Neuronal stem cell (in vitro differentiated cells): ENCODE measurements at regions not wholly inside any gene's neighbourhood (a gene's known extent, or its start where the extent isn't known, plus 50 kb on each side); places are given as distances from the start of the nearest gene placed in this dataset.
"Not testable (repeated sequence)": the region's sequence is repeated elsewhere in the genome, so short reads cannot be mapped to it uniquely, and the experiment has no call there.

Experiments used
- DNase-seq: peaks from one replicate; pipeline ENCODE4 v3.0.0-alpha.2; 2013; ENCODE audit warnings: low spot score
- H2AFZ ChIP-seq: one replicate; pipeline ENCODE4 v1.6.1; 2013; ENCODE audit warnings: mild to moderate bottlenecking, low read length, inconsistent platforms
- H2AK5ac ChIP-seq: 2 replicates; pipeline ENCODE4 v1.6.1; 2013; ENCODE audit warnings: low read depth, mild to moderate bottlenecking, inconsistent platforms, low read length, moderate library complexity, mixed read lengths
- H2BK120ac ChIP-seq: 2 replicates; pipeline ENCODE4 v1.6.1; 2013; ENCODE audit warnings: low read depth, mild to moderate bottlenecking, inconsistent platforms, low read length, moderate library complexity, mixed read lengths
- H2BK12ac ChIP-seq: one replicate; pipeline ENCODE4 v1.6.1; 2013; ENCODE audit warnings: low read length, inconsistent platforms
- H2BK15ac ChIP-seq: 2 replicates; pipeline ENCODE4 v1.6.1; 2013; ENCODE audit warnings: mild to moderate bottlenecking, low read length, inconsistent platforms, mixed read lengths
- H2BK5ac ChIP-seq: one replicate; pipeline ENCODE4 v1.6.1; 2013; ENCODE audit warnings: inconsistent platforms, mild to moderate bottlenecking, low read length, moderate library complexity
- H3K14ac ChIP-seq: one replicate; pipeline ENCODE4 v1.6.1; 2013; ENCODE audit warnings: low read length, inconsistent platforms
- H3K18ac ChIP-seq: 2 replicates; pipeline ENCODE4 v1.6.1; 2013; ENCODE audit warnings: low read length, inconsistent platforms
- H3K23ac ChIP-seq: 2 replicates; pipeline ENCODE4 v1.6.1; 2013; ENCODE audit warnings: low read depth, mild to moderate bottlenecking, mixed read lengths, low read length, inconsistent platforms; ENCODE audit not compliant: poor library complexity
- H3K27ac ChIP-seq: replicated peaks from 3 replicates; pipeline ENCODE4 v1.5.1; 2013; ENCODE audit warnings: low read length, inconsistent platforms
- H3K27me3 ChIP-seq, 3 experiments: 2 replicates each; pipeline ENCODE4 v1.6.1; 2013; ENCODE audit warnings: low read length in 3 of 3, mild to moderate bottlenecking in 2 of 3, inconsistent platforms in 1 of 3, low read depth in 1 of 3, mixed read lengths in 1 of 3, moderate library complexity in 1 of 3; ENCODE audit not compliant: control insufficient read depth in 3 of 3, insufficient read depth in 3 of 3
- H3K36me3 ChIP-seq, 2 donors: replicated peaks in 1 of 2; 2 replicates each; pipeline ENCODE4 v1.6.1; 2013; ENCODE audit warnings: low read length in 2 of 2; ENCODE audit not compliant: control insufficient read depth in 2 of 2, insufficient read depth in 2 of 2
- H3K4ac ChIP-seq: 2 replicates; pipeline ENCODE4 v1.6.1; 2013; ENCODE audit warnings: inconsistent platforms, mild to moderate bottlenecking, low read length, moderate library complexity
- H3K4me1 ChIP-seq, 2 donors: 1 replicate in 1 of 2; 2 replicates in 1 of 2; pipeline ENCODE4 v1.6.1; 2013; ENCODE audit warnings: low read length in 2 of 2, low read depth in 1 of 2; ENCODE audit not compliant: control insufficient read depth in 2 of 2, insufficient read depth in 1 of 2
- H3K4me2 ChIP-seq: one replicate; pipeline ENCODE4 v1.6.1; 2013; ENCODE audit warnings: mild to moderate bottlenecking, low read length, inconsistent platforms; ENCODE audit not compliant: insufficient read depth, poor library complexity, severe bottlenecking
- H3K4me3 ChIP-seq, 2 donors: 2 replicates each; pipeline ENCODE4 v1.5.1; 2013; ENCODE audit warnings: low read length in 2 of 2, mild to moderate bottlenecking in 2 of 2, inconsistent platforms in 1 of 2, moderate library complexity in 1 of 2
- H3K79me1 ChIP-seq: one replicate; pipeline ENCODE4 v1.6.1; 2013; ENCODE audit warnings: low read depth, mild to moderate bottlenecking, inconsistent platforms, low read length, moderate library complexity
- H3K9ac ChIP-seq: one replicate; pipeline ENCODE4 v1.6.1; 2013; ENCODE audit warnings: mild to moderate bottlenecking, low read depth, low read length, inconsistent platforms; ENCODE audit not compliant: poor library complexity
- H3K9me3 ChIP-seq, 2 donors: replicated peaks in 1 of 2; 2 replicates each; pipeline versions ENCODE3 to v1.6.1; 2013; ENCODE audit warnings: low read length in 2 of 2, mild to moderate bottlenecking in 2 of 2, inconsistent platforms in 1 of 2, low read depth in 1 of 2, mixed read lengths in 1 of 2, moderate library complexity in 1 of 2; ENCODE audit not compliant: control insufficient read depth in 2 of 2, insufficient read depth in 1 of 2
- H4K8ac ChIP-seq: one replicate; pipeline ENCODE4 v1.6.1; 2013; ENCODE audit warnings: low read depth, mild to moderate bottlenecking, inconsistent platforms, low read length, moderate library complexity
- H4K91ac ChIP-seq: one replicate; pipeline ENCODE4 v1.6.1; 2013; ENCODE audit warnings: low read length, low read depth, mild to moderate bottlenecking, inconsistent platforms; ENCODE audit not compliant: poor library complexity
- WGBS, 2 donors: extraction: QIAGEN DNeasy Blood & Tissue Kit; methylation state at CpG; one replicate each; pipeline ENCODE4 v1.1.7; 2013; ENCODE audit warnings: missing lambda C conversion rate in 2 of 2, mixed read lengths in 1 of 2; ENCODE audit not compliant: insufficient read length in 2 of 2, insufficient replicate concordance in 1 of 2; ENCODE audit errors: extremely low coverage in 2 of 2; 5-methylcytosine and 5-hydroxymethylcytosine counted together

DNA sequence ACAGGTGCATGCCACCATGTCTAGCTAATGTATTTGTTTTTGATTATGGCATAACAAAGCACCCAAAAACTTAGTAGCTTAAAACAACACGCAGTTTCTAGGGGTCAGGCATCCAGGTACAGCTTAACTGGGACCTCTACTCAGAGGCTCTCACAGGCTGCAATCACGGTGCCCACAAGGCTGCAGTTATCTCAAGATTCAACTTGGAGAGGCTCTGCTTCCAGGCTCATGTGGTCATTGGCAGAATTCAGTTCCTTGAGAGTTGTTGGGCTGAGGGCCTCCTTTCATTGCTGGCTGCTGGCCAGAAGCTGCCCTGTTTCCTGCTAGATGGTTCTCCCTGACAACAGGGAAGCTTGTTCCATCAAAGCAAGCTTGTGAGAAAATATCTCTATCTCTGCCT lies 348.1 kb downstream of the NPIPA7 start:
- H4K8ac ChIP-seq, H2BK12ac ChIP-seq, H3K36me3 ChIP-seq, H4K91ac ChIP-seq, H3K14ac ChIP-seq, H2AK5ac ChIP-seq, H3K27me3 ChIP-seq, H3K23ac ChIP-seq, H2BK5ac ChIP-seq, H3K9ac ChIP-seq, H3K27ac ChIP-seq, H3K4me3 ChIP-seq, H2BK15ac ChIP-seq, H3K4ac ChIP-seq, H3K18ac ChIP-seq, H2BK120ac ChIP-seq, H3K79me1 ChIP-seq, DNase-seq, H3K4me1 ChIP-seq, H2AFZ ChIP-seq, H3K4me2 ChIP-seq, H3K9me3 ChIP-seq: not testable (repeated sequence)
- WGBS, 2 donors = no CpG with 5 or more reads among the region's 2 CpGs

DNA sequence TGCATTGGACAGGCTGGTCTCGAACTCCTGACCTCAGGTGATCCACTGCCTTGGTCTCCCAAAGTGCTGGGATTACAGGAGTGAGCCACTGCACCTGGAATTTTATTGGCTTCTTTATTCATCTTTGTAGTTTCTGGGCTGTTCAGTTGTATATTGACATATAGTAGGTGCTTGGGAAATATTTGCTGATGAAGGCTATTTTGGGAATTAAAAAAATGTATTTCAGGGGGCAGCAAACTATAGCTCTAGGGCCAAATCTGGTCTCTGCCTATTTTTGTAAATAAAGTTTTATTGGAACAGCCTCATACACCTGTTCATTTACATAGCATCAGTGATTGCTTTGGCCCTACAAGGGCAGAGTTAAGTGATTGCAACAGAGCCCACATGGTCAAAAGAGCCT lies 363.6 kb downstream of the NPIPA7 start:
- H2BK12ac ChIP-seq, H2AFZ ChIP-seq, H3K18ac ChIP-seq, H2AK5ac ChIP-seq, H2BK15ac ChIP-seq, H3K27me3 ChIP-seq, H3K4me2 ChIP-seq, H3K27ac ChIP-seq, H3K4ac ChIP-seq, H4K8ac ChIP-seq, H3K4me3 ChIP-seq, H3K4me1 ChIP-seq, DNase-seq, H3K79me1 ChIP-seq, H2BK5ac ChIP-seq, H4K91ac ChIP-seq, H3K36me3 ChIP-seq, H3K9me3 ChIP-seq, H3K23ac ChIP-seq, H3K14ac ChIP-seq, H2BK120ac ChIP-seq, H3K9ac ChIP-seq: not testable (repeated sequence)
- WGBS, 2 donors = no CpG with 5 or more reads among the region's 1 CpG

DNA sequence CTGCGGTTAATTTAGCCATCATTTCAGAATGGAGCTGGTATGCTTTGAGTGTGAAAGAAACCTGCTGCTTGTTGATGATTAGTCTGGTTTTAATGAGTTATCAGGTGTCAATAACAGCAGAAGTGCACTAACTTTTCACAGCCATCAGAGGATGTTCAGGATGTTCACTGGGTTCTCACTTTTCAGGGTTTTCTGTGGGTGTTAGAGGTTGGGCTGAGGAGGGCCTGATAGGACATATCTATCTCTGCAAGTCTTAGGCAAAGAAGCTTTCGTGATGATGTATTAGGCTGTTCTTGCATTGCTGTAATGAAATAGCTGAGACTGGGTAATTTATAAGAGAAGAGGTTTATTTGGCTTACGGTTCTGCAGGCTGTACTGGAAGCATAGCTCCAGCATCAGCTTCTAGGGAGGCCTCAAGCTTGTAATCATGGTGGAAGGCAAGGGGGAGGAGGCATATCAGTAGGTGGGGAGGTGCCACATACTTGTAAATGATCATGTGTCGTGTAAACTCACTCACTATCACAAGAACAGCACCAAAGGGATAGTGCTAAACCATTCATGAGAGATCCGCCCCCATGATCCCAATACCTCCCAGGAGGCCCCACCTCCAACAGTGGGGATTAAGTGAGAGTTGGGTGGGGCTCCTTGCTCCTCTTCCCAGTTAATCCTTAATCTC lies 376.2 kb downstream of the NPIPA7 start:
- H3K79me1 ChIP-seq, H3K36me3 ChIP-seq, H3K18ac ChIP-seq, H2AFZ ChIP-seq, H3K4me2 ChIP-seq, H3K4me1 ChIP-seq, H3K9me3 ChIP-seq, H3K4me3 ChIP-seq, H2BK15ac ChIP-seq, H3K23ac ChIP-seq, H4K8ac ChIP-seq, H2BK5ac ChIP-seq, H2BK12ac ChIP-seq, H3K14ac ChIP-seq, H2AK5ac ChIP-seq, H4K91ac ChIP-seq, DNase-seq, H3K27me3 ChIP-seq, H3K27ac ChIP-seq, H2BK120ac ChIP-seq, H3K9ac ChIP-seq, H3K4ac ChIP-seq: not testable (repeated sequence)
- whole genome bisulfite sequencing, 2 donors = no CpG with 5 or more reads among the region's 5 CpGs

- Histone ChIP-seq H3K79me1 (no peaks in the 10 kb centered on the region), H2BK5ac (no peak overlapping the region), H3K23ac (no peak overlapping the region), H2BK120ac (no peak overlapping the region), H3K36me3 (no peaks in the 10 kb centered on the region), H3K4me3 (no peak overlapping the region), H4K91ac (no peak overlapping the region), H2AFZ (no peak overlapping the region), H4K8ac (no peak overlapping the region), H3K4ac (no peak overlapping the region), H3K27ac (no peak overlapping the region), H3K4me1 (no peaks in the 10 kb centered on the region), H3K9ac (no peak overlapping the region), H3K18ac (no peak overlapping the region), H3K9me3 (no peaks in the 10 kb centered on the region), H3K14ac (no peak overlapping the region), H2BK15ac (no peak overlapping the region), H2BK12ac (no peak overlapping the region), H3K27me3 (no peaks in the 10 kb centered on the region), H3K4me2 (no peak overlapping the region), H2AK5ac (no peak overlapping the region)
- DNase-seq = no peak
- no CpG with 5 or more reads among the region's 4 CpGs for whole genome bisulfite sequencing, 2 donors
Observed at GRCh38 chr16:16763449-16763848, 384.5 kb downstream of the NPIPA7 start.
